Natural killer cell (primary cell): ENCODE measurements at regions not wholly inside any gene's neighbourhood (a gene's known extent, or its start where the extent isn't known, plus 50 kb on each side); places are given as distances from the start of the nearest gene placed in this dataset.

Experiments used
- ATAC-seq, 3 donors: fragments of 150-1000 bp in 2 of 3; fragments of 200-7000 bp in 1 of 3; cut with Tn5 transposase; 1 replicate in 1 of 3; 2 replicates in 2 of 3; pipeline ENCODE4 v1.10.0; 2021; ENCODE audit warnings: mild to moderate bottlenecking in 2 of 3, moderate library complexity in 2 of 3
- DNase-seq, 2 donors: peaks; one replicate each; pipeline versions ENCODE4 v3.0.0 to v3.0.0-alpha.2; 2013 to 2021; ENCODE audit warnings: mixed read lengths in 1 of 2
- H3K27ac ChIP-seq: one replicate; pipeline ENCODE4 v1.5.1; 2013; ENCODE audit warnings: mild to moderate bottlenecking, low read length
- H3K27me3 ChIP-seq: one replicate; pipeline ENCODE4 v1.6.1; 2013; ENCODE audit warnings: low read length; ENCODE audit not compliant: control insufficient read depth, insufficient read depth
- H3K36me3 ChIP-seq: one replicate; pipeline ENCODE4 v1.6.1; 2013; ENCODE audit warnings: low read length; ENCODE audit not compliant: control insufficient read depth, insufficient read depth
- H3K4me1 ChIP-seq: one replicate; pipeline ENCODE4 v1.6.1; 2013; ENCODE audit warnings: low read length; ENCODE audit not compliant: control insufficient read depth, insufficient read depth
- H3K4me3 ChIP-seq: one replicate; pipeline ENCODE4 v1.5.1; 2013; ENCODE audit warnings: low read length
- H3K9me3 ChIP-seq: one replicate; pipeline ENCODE4 v1.6.1; 2013; ENCODE audit warnings: low read length; ENCODE audit not compliant: control insufficient read depth, insufficient read depth
- H3K27ac Mint-ChIP-seq, 2 donors: one replicate each; pipeline ENCODE4 v1.8.0; 2022; ENCODE audit warnings: mild to moderate bottlenecking in 2 of 2, mixed read lengths in 2 of 2, moderate library complexity in 1 of 2
- H3K27me3 Mint-ChIP-seq, 2 donors: one replicate each; pipeline ENCODE4 v1.8.0; 2022; ENCODE audit warnings: low read depth in 2 of 2, mixed read lengths in 2 of 2
- H3K36me3 Mint-ChIP-seq: one replicate; pipeline ENCODE4 v1.8.0; 2022; ENCODE audit warnings: mixed read lengths
- H3K4me1 Mint-ChIP-seq, 2 donors: one replicate each; pipeline ENCODE4 v1.8.0; 2022; ENCODE audit warnings: mixed read lengths in 2 of 2
- H3K4me3 Mint-ChIP-seq: one replicate; pipeline ENCODE4 v1.8.0; 2022; ENCODE audit warnings: mild to moderate bottlenecking, moderate library complexity, mixed read lengths
- H3K9me3 Mint-ChIP-seq, 2 donors: one replicate each; pipeline ENCODE4 v1.8.0; 2022; ENCODE audit warnings: mixed read lengths in 2 of 2
- WGBS: methylation state at CpG from one replicate; pipeline ENCODE4 v1.1.7; 2013; ENCODE audit warnings: missing lambda C conversion rate; ENCODE audit not compliant: insufficient coverage; 5-methylcytosine and 5-hydroxymethylcytosine counted together
- intact Hi-C: fragments of 100-400 bp; cut with micrococcal nuclease; formaldehyde crosslinking; loops from one replicate; pipeline ENCODE4 v1.14.2; 2022
- TF ChIP-seq, protein P1 (sequence below): fragments of 200-600 bp; IDR thresholded peaks from one replicate; pipeline ENCODE4 v1.8.0; 2022; ENCODE audit warnings: antibody characterized with exemption

DNA sequence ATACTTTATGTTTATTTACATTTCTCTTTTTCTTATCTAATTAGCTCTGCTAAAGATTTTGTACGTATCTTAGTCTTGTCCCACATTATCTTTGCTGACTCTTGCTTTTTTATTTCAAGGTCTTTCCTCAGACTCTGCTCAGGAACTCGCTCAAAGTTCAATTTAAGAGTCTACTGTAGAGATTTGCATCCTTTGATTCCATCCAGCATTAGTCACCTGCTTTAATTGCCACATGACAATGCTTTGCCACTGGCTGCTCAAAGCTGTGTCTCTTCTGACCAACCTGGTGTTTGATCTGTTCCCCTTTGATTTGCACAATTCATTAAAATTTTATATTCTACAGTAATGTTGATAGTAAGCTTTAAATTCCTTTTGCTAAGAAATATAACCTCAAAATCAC, 157.9 kb upstream of the FREM2 start:
- ATAC-seq (no peak), DNase-seq (no peak)
- Histone ChIP-seq H3K9me3 (no peaks in the 10 kb centered on the region), H3K27ac (no peak overlapping the region), H3K4me3 (no peak overlapping the region), H3K4me1 (no peaks in the 10 kb centered on the region), H3K27me3 (no peaks in the 10 kb centered on the region), H3K36me3 (no peaks in the 10 kb centered on the region)
- Mint-ChIP-seq H3K9me3 (peaks cover 0 to 7% of the 10 kb centered on the region in 2 donors), H3K27me3 (no peaks in the 10 kb centered on the region), H3K36me3 (no peaks in the 10 kb centered on the region), H3K4me1 (no peaks in the 10 kb centered on the region), H3K4me3 (no peak overlapping the region), H3K27ac (no peak overlapping the region)
- intact Hi-C loops = no loop called here
- TF ChIP-seq, protein P1, sequence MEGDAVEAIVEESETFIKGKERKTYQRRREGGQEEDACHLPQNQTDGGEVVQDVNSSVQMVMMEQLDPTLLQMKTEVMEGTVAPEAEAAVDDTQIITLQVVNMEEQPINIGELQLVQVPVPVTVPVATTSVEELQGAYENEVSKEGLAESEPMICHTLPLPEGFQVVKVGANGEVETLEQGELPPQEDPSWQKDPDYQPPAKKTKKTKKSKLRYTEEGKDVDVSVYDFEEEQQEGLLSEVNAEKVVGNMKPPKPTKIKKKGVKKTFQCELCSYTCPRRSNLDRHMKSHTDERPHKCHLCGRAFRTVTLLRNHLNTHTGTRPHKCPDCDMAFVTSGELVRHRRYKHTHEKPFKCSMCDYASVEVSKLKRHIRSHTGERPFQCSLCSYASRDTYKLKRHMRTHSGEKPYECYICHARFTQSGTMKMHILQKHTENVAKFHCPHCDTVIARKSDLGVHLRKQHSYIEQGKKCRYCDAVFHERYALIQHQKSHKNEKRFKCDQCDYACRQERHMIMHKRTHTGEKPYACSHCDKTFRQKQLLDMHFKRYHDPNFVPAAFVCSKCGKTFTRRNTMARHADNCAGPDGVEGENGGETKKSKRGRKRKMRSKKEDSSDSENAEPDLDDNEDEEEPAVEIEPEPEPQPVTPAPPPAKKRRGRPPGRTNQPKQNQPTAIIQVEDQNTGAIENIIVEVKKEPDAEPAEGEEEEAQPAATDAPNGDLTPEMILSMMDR = no peak
- WGBS = 69% methylated on average over 2 of the region's 2 CpGs

DNA sequence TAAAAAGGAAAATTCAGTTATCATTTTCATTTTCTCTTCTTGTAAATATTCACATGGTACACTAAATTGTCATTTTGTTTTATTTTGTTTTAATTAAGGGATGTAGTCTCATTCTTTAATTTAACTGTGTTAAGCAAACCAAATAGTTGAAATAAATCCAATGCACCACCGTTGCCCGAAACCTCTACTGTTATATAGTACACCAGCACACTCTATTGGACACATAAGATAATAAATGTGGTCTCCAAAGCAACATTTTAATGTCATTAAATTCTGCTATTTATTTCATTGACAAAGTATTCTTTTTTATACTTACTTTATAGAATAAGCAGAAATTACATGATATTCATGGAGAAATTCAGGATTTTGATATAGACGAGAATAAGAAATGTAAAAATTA, 156.4 kb upstream of the FREM2 start:
- TF ChIP-seq, protein P1 = no peak
- Histone ChIP-seq H3K36me3 (no peaks in the 10 kb centered on the region), H3K4me3 (no peak overlapping the region), H3K9me3 (no peaks in the 10 kb centered on the region), H3K27ac (no peak overlapping the region), H3K27me3 (no peaks in the 10 kb centered on the region), H3K4me1 (no peaks in the 10 kb centered on the region)
- ATAC-seq (no peak), DNase-seq (peak in 1 of 2 donors; percentile 3)
- intact Hi-C loops = no loop called here
- H3K4me1 Mint-ChIP-seq = no peaks in the 10 kb centered on the region
- H3K27me3 Mint-ChIP-seq = no peaks in the 10 kb centered on the region
- H3K27ac Mint-ChIP-seq = no peak overlapping the region
- WGBS = 93% methylated on average over 1 of the region's 3 CpGs
- H3K9me3 Mint-ChIP-seq = peaks cover 0 to 7% of the 10 kb centered on the region in 2 donors
- H3K36me3 Mint-ChIP-seq = no peaks in the 10 kb centered on the region
- H3K4me3 Mint-ChIP-seq = no peak overlapping the region

DNA sequence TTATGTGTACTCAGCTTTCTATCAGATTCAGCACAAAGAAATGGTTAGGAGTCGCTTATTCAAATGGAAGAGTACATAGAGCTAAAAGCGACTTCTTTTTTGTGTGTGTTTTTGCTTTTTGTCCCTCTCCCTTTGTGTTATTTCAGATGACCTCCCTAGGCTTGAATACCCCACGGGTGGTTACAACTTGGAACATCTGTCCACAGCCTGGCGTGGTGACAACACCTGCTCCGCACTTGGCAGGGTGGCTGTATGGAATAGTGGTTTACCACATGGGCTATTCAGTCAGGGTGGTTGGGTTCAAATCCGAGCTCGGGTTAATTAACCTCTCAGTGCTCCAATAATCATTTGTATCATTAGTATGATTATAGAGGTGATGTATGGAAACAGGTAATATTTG, 151.6 kb upstream of the FREM2 start:
- Mint-ChIP-seq H3K4me3 (no peak overlapping the region), H3K36me3 (peaks cover 6% of the 10 kb centered on the region), H3K4me1 (no peaks in the 10 kb centered on the region), H3K27me3 (no peaks in the 10 kb centered on the region), H3K9me3 (peaks cover 3 to 6% of the 10 kb centered on the region in 2 donors), H3K27ac (no peak overlapping the region)
- H3K4me3 ChIP-seq = no peak overlapping the region
- no peak for ATAC-seq
- no peak overlapping the region for H3K27ac ChIP-seq
- intact Hi-C loops = no loop called here
- no peaks in the 10 kb centered on the region for H3K36me3 ChIP-seq
- TF ChIP-seq, protein P1 = no peak
- H3K27me3 ChIP-seq = no peaks in the 10 kb centered on the region
- no peak for DNase-seq
- no peaks in the 10 kb centered on the region for H3K9me3 ChIP-seq
- no peaks in the 10 kb centered on the region for H3K4me1 ChIP-seq
- 91% methylated on average over 7 of the region's 7 CpGs for WGBS

DNA sequence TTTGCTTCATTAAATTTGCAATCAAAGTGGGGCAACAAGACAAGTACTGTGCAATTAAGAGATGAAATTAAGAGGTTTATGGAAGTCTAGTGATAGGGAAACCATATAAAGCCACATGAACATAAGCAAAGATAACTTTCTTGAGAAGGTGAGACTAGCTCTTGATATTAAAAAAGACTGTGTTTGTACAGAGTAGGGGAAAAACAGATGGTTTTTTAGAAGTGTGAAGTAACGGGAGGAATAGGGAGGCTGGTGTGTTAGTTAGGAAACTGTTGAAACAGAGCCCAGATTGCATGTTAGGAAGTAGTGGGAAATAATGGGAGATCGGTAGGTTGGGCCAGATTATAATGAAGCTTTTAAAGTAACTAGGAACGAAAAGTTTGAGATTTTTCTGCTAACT, 149.8 kb upstream of the FREM2 start:
- Mint-ChIP-seq H3K27ac (no peak overlapping the region), H3K4me1 (no peaks in the 10 kb centered on the region), H3K9me3 (peaks cover 3 to 6% of the 10 kb centered on the region in 2 donors), H3K4me3 (no peak overlapping the region), H3K36me3 (peaks cover 6% of the 10 kb centered on the region), H3K27me3 (no peaks in the 10 kb centered on the region)
- Histone ChIP-seq H3K36me3 (no peaks in the 10 kb centered on the region), H3K4me3 (no peak overlapping the region), H3K9me3 (no peaks in the 10 kb centered on the region), H3K27ac (no peak overlapping the region), H3K4me1 (no peaks in the 10 kb centered on the region), H3K27me3 (no peaks in the 10 kb centered on the region)
- intact Hi-C loops = no loop called here
- WGBS = 83% methylated on average over 3 of the region's 3 CpGs
- TF ChIP-seq, protein P1 = no peak
- DNase-seq (no peak), ATAC-seq (no peak)
